MM.1S (cell line): ENCODE measurements at regions not wholly inside any gene's neighbourhood (a gene's known extent, or its start where the extent isn't known, plus 50 kb on each side); places are given as distances from the start of the nearest gene placed in this dataset.

ENCODE experiments used
- DNase-seq: peaks from one replicate; pipeline ENCODE4 v3.0.0-alpha.2; 2015
- H2AFZ ChIP-seq: fragments of 300-600 bp; sonication (generic); 2 replicates; pipeline ENCODE4 v1.6.0; 2016; ENCODE audit warnings: antibody characterized with exemption, low read length
- H3F3A ChIP-seq: fragments of 300-600 bp; sonication (generic); 2 replicates; pipeline ENCODE4 v1.6.1; 2016; ENCODE audit warnings: mild to moderate bottlenecking, antibody characterized with exemption, low read length, moderate library complexity, mixed read lengths; ENCODE audit not compliant: insufficient read depth
- H3K27ac ChIP-seq: fragments of 300-600 bp; sonication (generic); 2 replicates; pipeline ENCODE4 v1.5.1; 2016; ENCODE audit warnings: mild to moderate bottlenecking, low read length
- H3K27me3 ChIP-seq: fragments of 300-600 bp; sonication (generic); replicated peaks from 2 replicates; pipeline ENCODE4 v1.6.0; 2016; ENCODE audit warnings: low read length; ENCODE audit not compliant: insufficient read depth
- H3K36me3 ChIP-seq: fragments of 300-600 bp; sonication (generic); replicated peaks from 2 replicates; pipeline ENCODE4 v1.6.1; 2016; ENCODE audit warnings: mild to moderate bottlenecking, low read length, mixed read lengths; ENCODE audit not compliant: insufficient read depth
- H3K4me1 ChIP-seq: fragments of 300-600 bp; sonication (generic); 2 replicates; pipeline ENCODE4 v1.6.1; 2016; ENCODE audit warnings: low read length, mixed read lengths
- H3K4me2 ChIP-seq: fragments of 300-600 bp; sonication (generic); 2 replicates; pipeline ENCODE4 v1.6.0; 2016; ENCODE audit warnings: low read depth, low read length
- H3K4me3 ChIP-seq: fragments of 300-600 bp; sonication (generic); 2 replicates; pipeline ENCODE4 v1.5.1; 2016; ENCODE audit warnings: low read length, mixed read lengths
- H3K79me2 ChIP-seq: fragments of 300-600 bp; sonication (generic); 2 replicates; pipeline ENCODE4 v1.6.1; 2016; ENCODE audit warnings: mixed run types, low read length, mixed read lengths
- H3K9ac ChIP-seq: fragments of 300-600 bp; sonication (generic); 2 replicates; pipeline ENCODE4 v1.6.1; 2016; ENCODE audit warnings: low read length, mixed read lengths
- H3K9me2 ChIP-seq: fragments of 300-600 bp; sonication (generic); replicated peaks from 2 replicates; pipeline ENCODE4 v1.6.1; 2016; ENCODE audit warnings: mild to moderate bottlenecking, low read length, mixed read lengths; ENCODE audit not compliant: insufficient read depth
- H3K9me3 ChIP-seq: fragments of 300-600 bp; sonication (generic); replicated peaks from 2 replicates; pipeline ENCODE4 v1.6.1; 2016; ENCODE audit warnings: mild to moderate bottlenecking, low read length, mixed read lengths; ENCODE audit not compliant: insufficient read depth
- H4K20me1 ChIP-seq: fragments of 300-600 bp; sonication (generic); 2 replicates; pipeline ENCODE4 v1.6.1; 2016; ENCODE audit warnings: mild to moderate bottlenecking, low read length, moderate library complexity, mixed read lengths; ENCODE audit not compliant: insufficient read depth
- CTCF ChIP-seq: fragments of 300-600 bp; sonication (generic); IDR thresholded peaks from 2 replicates; pipeline ENCODE4 v1.5.1; 2016; ENCODE audit warnings: antibody characterized with exemption, low read length, mixed read lengths
- EZH2 ChIP-seq: fragments of 300-600 bp; sonication (generic); optimal IDR thresholded peaks from 2 replicates; pipeline ENCODE3; 2017; ENCODE audit warnings: low read depth, mild to moderate bottlenecking, antibody characterized with exemption, low read length, mixed read lengths
- EZH2phosphoT487 ChIP-seq: fragments of 300-600 bp; sonication (generic); IDR thresholded peaks from 2 replicates; pipeline ENCODE4 v1.6.1; 2018; ENCODE audit warnings: antibody characterized with exemption, low read length

GRCh38 chrX:9356846-9357245, 108.0 kb upstream of the TBL1X start:
- H3K4me1 ChIP-seq: peaks cover 9% of the 10 kb centered on the region
- no peaks in the 10 kb centered on the region for H3K27me3 ChIP-seq
- peaks cover 15% of the 10 kb centered on the region for H3F3A ChIP-seq
- no peak overlapping the region for H3K27ac ChIP-seq
- DNase-seq: no peak
- H3K79me2 ChIP-seq: no peaks in the 10 kb centered on the region
- no peaks in the 10 kb centered on the region for H3K9me2 ChIP-seq
- H3K4me3 ChIP-seq: no peak overlapping the region
- no peaks in the 10 kb centered on the region for H3K36me3 ChIP-seq
- H3K9ac ChIP-seq: no peak overlapping the region
- no peaks in the 10 kb centered on the region for H4K20me1 ChIP-seq
- no peak overlapping the region for H2AFZ ChIP-seq
- TF ChIP-seq CTCF (no peak), EZH2phosphoT487 (no peak), EZH2 (no peak)
- H3K9me3 ChIP-seq: no peaks in the 10 kb centered on the region
- no peak overlapping the region for H3K4me2 ChIP-seq

- Histone ChIP-seq H3K9ac (no peak overlapping the region), H3K79me2 (no peaks in the 10 kb centered on the region), H3K36me3 (no peaks in the 10 kb centered on the region), H3F3A (peaks cover 7% of the 10 kb centered on the region), H3K27me3 (no peaks in the 10 kb centered on the region), H4K20me1 (no peaks in the 10 kb centered on the region), H3K4me1 (peaks cover 6% of the 10 kb centered on the region), H3K4me2 (no peak overlapping the region), H3K9me2 (no peaks in the 10 kb centered on the region), H3K4me3 (no peak overlapping the region), H2AFZ (no peak overlapping the region), H3K27ac (no peak overlapping the region), H3K9me3 (no peaks in the 10 kb centered on the region)
- TF ChIP-seq EZH2phosphoT487 (no peak), CTCF (no peak), EZH2 (no peak)
- no peak for DNase-seq
Measured at GRCh38 chrX:9357518-9358114, 107.2 kb upstream of the TBL1X start.

DNA sequence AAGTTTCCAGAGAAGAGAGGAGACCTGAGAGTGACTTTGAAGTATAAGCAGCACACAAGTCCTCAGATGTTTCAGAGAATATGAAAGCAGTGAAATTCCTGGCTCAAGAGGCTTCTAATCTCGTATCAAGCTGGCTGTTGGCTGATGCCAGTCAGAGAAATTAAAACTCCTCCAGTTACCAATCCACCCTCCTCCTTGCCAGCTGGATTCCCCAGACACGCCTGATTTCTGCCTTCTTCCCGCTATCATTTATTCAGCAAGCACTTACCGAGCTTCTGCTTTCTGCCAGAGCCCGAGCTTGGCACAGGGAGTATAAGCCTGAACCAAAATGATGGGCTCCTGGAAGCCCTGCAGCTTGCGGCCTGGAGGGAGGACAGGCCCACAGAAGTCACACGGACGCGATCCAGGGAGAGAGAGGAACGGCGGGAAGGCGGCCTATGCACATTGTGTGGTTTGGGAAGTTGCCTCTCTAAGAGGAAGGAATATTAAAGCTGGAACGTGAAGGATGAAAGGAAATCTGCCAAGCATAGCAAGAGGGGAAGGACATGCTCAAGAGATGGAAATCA, 102.4 kb upstream of the TBL1X start:
- DNase-seq: no peak
- TF ChIP-seq EZH2 (no peak), CTCF (no peak), EZH2phosphoT487 (no peak)
- no peak overlapping the region for H3K27ac ChIP-seq
- H2AFZ ChIP-seq: no peak overlapping the region
- no peaks in the 10 kb centered on the region for H3K9me3 ChIP-seq
- H3K4me1 ChIP-seq: no peaks in the 10 kb centered on the region
- no peaks in the 10 kb centered on the region for H3F3A ChIP-seq
- H3K27me3 ChIP-seq: no peaks in the 10 kb centered on the region
- no peaks in the 10 kb centered on the region for H3K36me3 ChIP-seq
- no peaks in the 10 kb centered on the region for H3K79me2 ChIP-seq
- no peak overlapping the region for H3K4me3 ChIP-seq
- no peaks in the 10 kb centered on the region for H4K20me1 ChIP-seq
- H3K4me2 ChIP-seq: no peak overlapping the region
- H3K9ac ChIP-seq: no peak overlapping the region
- H3K9me2 ChIP-seq: no peaks in the 10 kb centered on the region
